Subcutaneous abdominal adipose tissue (tissue), 5 donors: ENCODE measurements at regions not wholly inside any gene's neighbourhood (a gene's known extent, or its start where the extent isn't known, plus 50 kb on each side); places are given as distances from the start of the nearest gene placed in this dataset.

ENCODE experiments used
- H3K27ac ChIP-seq: one replicate; pipeline ENCODE4 v1.7.0; 2013; ENCODE audit warnings: low read depth, mild to moderate bottlenecking, inconsistent platforms, low read length, moderate library complexity
- H3K27me3 ChIP-seq, 5 donors: one replicate each; pipeline ENCODE4 v1.7.0; 2013; ENCODE audit warnings: low read length in 5 of 5, inconsistent platforms in 1 of 5; ENCODE audit not compliant: control insufficient read depth in 5 of 5, insufficient read depth in 4 of 5
- H3K36me3 ChIP-seq, 5 donors: one replicate each; pipeline ENCODE4 v1.7.0; 2013; ENCODE audit warnings: low read length in 5 of 5; ENCODE audit not compliant: control insufficient read depth in 5 of 5, insufficient read depth in 5 of 5
- H3K4me1 ChIP-seq, 5 donors: one replicate each; pipeline ENCODE4 v1.7.0; 2013; ENCODE audit warnings: low read length in 5 of 5, mild to moderate bottlenecking in 3 of 5, moderate library complexity in 1 of 5; ENCODE audit not compliant: control insufficient read depth in 5 of 5, insufficient read depth in 5 of 5
- H3K4me3 ChIP-seq, 5 donors: one replicate each; pipeline ENCODE4 v1.7.0; 2013; ENCODE audit warnings: low read length in 5 of 5, low read depth in 1 of 5
- H3K9ac ChIP-seq, 5 donors: one replicate each; pipeline ENCODE4 v1.7.0; 2013; ENCODE audit warnings: low read length in 5 of 5, mild to moderate bottlenecking in 4 of 5, moderate library complexity in 3 of 5
- H3K9me3 ChIP-seq, 5 donors: one replicate each; pipeline ENCODE4 v1.7.0; 2013; ENCODE audit warnings: low read length in 5 of 5; ENCODE audit not compliant: control insufficient read depth in 5 of 5
- donor health status: healthy.
- donor health status: healthy.
- donor health status: healthy.
- donor health status: healthy.
- donor health status: healthy.

DNA sequence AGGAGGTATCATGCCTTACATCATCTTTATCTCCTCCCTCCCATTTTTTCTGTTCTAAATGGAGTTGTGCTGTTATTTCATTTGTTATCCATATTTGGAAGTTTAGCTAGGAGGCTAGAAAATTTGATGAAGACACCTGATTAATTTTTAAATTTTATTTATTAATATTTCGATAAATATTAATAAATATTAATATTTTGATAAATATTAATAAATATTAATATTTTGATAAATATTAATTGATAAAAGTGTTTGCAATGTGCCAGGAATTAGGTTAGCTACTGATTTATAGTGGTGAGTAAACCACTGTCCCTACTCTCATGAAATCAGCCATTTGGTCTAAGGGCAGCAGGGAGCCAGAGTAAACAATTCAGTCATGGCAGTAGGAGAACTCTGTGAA is 161.4 kb downstream of the GNAT3 start:
- H3K36me3 ChIP-seq = no peaks in the 10 kb centered on the region
- no peak overlapping the region for H3K9ac ChIP-seq
- no peaks in the 10 kb centered on the region for H3K27me3 ChIP-seq
- no peak overlapping the region for H3K4me3 ChIP-seq
- no peaks in the 10 kb centered on the region for H3K9me3 ChIP-seq
- H3K4me1 ChIP-seq = peaks cover 0 to 34% (median 28%) of the 10 kb centered on the region in 5 donors
- H3K27ac ChIP-seq = no peak overlapping the region

DNA sequence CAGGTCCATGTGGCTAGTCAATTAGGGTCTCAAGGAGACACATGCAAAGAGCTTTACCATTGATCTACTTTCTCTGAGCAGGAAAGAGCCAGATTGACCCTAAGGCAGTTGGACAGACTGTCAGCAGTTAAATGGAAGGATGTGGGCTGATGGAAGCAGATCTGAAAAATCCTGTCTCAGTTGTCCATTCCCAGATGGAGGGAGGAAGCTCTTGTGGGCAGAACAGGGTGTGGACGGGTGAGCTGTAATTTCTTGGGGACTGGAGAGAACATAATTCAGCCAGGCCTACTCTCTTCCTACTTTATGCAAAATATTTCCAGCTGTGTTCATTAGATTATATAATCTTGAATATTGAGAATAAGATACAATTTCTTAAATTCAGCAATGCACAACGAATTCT is 163.6 kb downstream of the GNAT3 start:
- Histone ChIP-seq H3K4me1 (peaks cover 0 to 34% (median 28%) of the 10 kb centered on the region in 5 donors), H3K27me3 (no peaks in the 10 kb centered on the region), H3K27ac (peak overlapping the region; percentile 87), H3K9ac (peak overlapping the region in 1 of 5 donors; percentile 1), H3K4me3 (no peak overlapping the region), H3K9me3 (no peaks in the 10 kb centered on the region), H3K36me3 (no peaks in the 10 kb centered on the region)

DNA sequence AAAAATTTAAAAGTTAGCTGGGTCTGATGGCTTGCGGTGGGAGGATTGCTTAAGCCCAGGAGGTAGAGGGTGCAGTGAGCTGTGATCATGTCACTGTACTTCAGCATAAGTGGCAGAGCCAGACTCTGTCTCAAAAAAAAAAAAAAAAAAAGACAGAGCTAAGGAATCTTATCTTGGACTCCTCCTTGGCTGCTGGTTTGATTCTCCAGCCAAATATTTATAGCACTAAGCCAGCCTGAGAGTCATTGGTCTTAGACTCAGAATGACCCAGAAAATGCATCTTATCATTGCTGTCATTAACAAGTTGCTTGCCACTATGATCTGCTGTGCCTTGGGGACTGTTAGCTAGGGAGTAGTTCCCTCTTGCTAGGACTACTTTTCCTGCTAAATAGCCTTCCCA is 164.7 kb downstream of the GNAT3 start:
- Histone ChIP-seq H3K27ac (peak overlapping the region; percentile 87), H3K9me3 (no peaks in the 10 kb centered on the region), H3K4me1 (peaks cover 0 to 34% (median 28%) of the 10 kb centered on the region in 5 donors), H3K36me3 (no peaks in the 10 kb centered on the region), H3K4me3 (no peak overlapping the region), H3K9ac (peak overlapping the region in 2 of 5 donors; percentile 1 to 41), H3K27me3 (no peaks in the 10 kb centered on the region)

DNA sequence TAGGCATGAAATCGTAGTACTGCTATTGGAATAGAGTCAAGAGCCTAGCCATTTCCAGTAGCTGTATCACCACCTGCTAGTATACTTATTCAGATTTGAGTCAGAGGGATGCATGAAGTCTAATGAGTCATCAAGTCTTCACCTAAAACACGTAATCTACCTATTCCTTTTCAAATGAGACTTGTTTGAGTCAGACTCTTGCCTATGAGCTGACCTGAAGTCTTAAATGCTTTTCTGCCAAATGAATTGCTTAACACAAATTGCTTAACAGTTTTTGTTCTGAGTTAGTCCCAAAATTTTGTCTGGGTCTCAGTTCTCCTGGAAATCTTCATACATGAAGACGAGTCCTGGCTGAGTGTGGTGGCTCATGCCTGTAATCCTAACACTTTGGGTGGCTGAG is 165.2 kb downstream of the GNAT3 start:
- Histone ChIP-seq H3K36me3 (no peaks in the 10 kb centered on the region), H3K4me3 (no peak overlapping the region), H3K9ac (peak overlapping the region in 2 of 5 donors; percentile 1 to 41), H3K27me3 (no peaks in the 10 kb centered on the region), H3K9me3 (no peaks in the 10 kb centered on the region), H3K27ac (peak overlapping the region; percentile 87), H3K4me1 (peaks cover 0 to 34% (median 28%) of the 10 kb centered on the region in 5 donors)

DNA sequence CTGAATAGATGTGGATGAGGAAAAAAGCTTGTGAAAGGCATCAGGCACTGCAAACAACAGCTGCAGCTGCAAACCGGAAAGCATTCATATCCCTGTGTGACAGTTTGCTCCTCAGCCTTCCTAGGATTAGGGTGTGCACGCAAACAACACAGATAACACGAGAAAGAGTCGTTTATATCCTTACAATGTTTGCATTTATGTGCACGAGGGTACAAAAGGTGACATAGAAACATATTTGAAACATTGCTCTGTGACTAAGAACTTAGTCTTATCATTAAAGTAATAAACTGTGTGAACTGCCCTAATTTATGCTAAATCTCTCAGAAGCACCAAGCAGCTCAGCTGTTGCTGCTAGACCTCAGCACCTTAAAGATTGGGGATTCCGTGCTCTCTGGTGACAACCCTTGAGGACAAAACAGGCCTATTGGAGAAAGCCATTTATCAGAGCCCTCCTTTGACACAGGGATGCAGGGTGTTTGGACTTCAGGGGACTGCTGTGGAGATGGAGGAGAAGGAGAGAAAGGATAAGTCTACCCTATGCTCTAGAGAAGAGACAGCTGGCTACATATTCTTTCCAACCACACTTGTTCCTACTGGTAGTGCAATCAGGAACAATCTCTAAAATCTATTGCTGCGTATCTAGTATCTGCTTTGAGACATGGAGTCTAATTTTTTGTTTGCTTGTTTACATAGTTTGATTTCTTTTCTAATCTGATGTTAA is 176.2 kb downstream of the GNAT3 start:
- Histone ChIP-seq H3K9me3 (no peaks in the 10 kb centered on the region), H3K36me3 (no peaks in the 10 kb centered on the region), H3K4me1 (peaks cover 0 to 22% (median 18%) of the 10 kb centered on the region in 5 donors), H3K4me3 (no peak overlapping the region), H3K27me3 (no peaks in the 10 kb centered on the region), H3K9ac (peak overlapping the region in 1 of 5 donors; percentile 16), H3K27ac (peak overlapping the region; percentile 10)

DNA sequence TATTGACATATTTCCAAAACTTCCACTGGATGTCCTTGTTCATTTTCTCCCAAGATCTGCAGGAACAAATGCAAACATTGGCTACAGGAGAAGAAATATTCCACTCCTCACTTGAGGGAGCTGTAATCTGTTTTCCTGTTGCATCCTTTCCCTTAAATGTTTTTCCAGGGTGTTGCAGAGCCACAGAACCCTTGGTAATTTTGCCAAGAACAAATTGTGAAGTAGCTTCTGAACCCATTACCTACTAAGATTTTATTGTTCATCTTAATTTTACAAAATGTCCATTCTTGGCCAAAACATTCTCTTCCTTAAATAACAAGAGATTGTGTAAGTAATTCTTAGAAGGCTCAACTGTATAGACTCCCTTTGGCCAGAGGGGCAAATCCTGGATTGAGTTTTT is 177.0 kb downstream of the GNAT3 start:
- H3K27ac ChIP-seq = peak overlapping the region; percentile 10
- no peaks in the 10 kb centered on the region for H3K9me3 ChIP-seq

DNA sequence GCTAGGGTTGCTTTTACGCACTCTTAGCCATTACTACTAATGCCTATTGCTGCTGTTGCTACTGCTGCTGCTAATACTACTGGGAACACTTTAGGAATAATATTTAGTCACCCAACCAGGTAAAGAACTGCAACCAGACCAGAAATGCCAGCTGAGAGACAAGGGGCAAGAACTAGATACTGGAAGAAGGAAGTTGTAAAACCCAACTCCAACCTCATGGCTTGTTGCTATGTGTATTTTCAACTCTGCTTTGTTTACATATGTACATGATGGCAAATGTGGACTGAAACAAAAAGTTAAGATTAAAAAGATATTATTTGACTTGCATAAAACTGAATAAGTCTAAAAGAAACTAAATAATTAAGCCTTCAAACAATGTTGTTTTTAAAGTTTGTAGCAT is 177.7 kb downstream of the GNAT3 start:
- H3K9me3 ChIP-seq = no peaks in the 10 kb centered on the region
- H3K27ac ChIP-seq = no peak overlapping the region
- no peak overlapping the region for H3K9ac ChIP-seq
- no peaks in the 10 kb centered on the region for H3K27me3 ChIP-seq
- H3K4me1 ChIP-seq = peaks cover 0 to 22% (median 18%) of the 10 kb centered on the region in 5 donors
- no peaks in the 10 kb centered on the region for H3K36me3 ChIP-seq
- H3K4me3 ChIP-seq = no peak overlapping the region

More for the DNA sequence above, 177.0 kb downstream of the GNAT3 start:
- Histone ChIP-seq H3K4me1 (peaks cover 0 to 22% (median 18%) of the 10 kb centered on the region in 5 donors), H3K36me3 (no peaks in the 10 kb centered on the region), H3K27me3 (no peaks in the 10 kb centered on the region), H3K9ac (peak overlapping the region in 1 of 5 donors; percentile 16), H3K4me3 (no peak overlapping the region)

DNA sequence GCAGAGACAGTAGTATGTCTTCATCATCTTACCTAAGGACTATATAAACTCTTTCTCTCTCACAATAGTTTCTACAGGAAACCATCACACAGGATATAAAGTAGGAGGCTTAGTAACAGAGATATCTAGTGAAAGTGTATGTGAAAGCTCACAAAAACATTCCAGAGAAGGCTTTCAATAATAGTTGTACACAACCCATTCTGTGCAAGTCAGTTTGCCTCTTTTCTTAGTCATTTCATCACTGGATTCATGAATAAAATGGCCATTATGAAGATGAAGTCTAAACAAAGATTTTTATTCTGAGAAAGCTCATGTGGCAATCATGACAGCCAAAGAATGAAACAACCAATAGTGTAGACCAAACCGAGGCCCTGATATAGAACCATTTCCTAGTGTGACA is 178.8 kb downstream of the GNAT3 start:
- no peak overlapping the region for H3K4me3 ChIP-seq
- H3K36me3 ChIP-seq = no peaks in the 10 kb centered on the region
- H3K27me3 ChIP-seq = no peaks in the 10 kb centered on the region
- H3K27ac ChIP-seq = no peak overlapping the region
- H3K4me1 ChIP-seq = peaks cover 0 to 22% (median 18%) of the 10 kb centered on the region in 5 donors
- H3K9me3 ChIP-seq = no peaks in the 10 kb centered on the region
- H3K9ac ChIP-seq = no peak overlapping the region

DNA sequence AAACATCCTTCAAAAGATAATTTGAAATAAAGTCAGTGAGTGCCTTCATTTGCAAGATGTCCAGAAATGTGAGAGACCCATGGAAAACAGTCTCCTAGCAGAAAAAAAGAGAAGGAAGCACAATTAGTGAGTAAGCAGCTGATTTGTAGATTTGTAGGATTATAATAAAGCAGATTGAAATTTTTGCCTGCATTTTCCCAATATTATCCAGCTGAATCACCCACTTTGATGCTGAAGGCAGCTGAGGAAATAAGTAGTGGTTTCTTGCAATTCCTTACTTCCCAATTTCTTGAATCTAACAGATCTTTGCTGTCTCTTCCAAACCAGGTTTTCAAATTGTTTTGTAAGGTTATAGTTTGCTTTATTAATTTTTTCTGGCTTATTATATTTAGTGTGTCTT is 181.4 kb downstream of the GNAT3 start:
- Histone ChIP-seq H3K36me3 (no peaks in the 10 kb centered on the region), H3K27me3 (no peaks in the 10 kb centered on the region), H3K4me3 (no peak overlapping the region), H3K9me3 (no peaks in the 10 kb centered on the region), H3K4me1 (peaks cover 0 to 15% (median 11%) of the 10 kb centered on the region in 5 donors), H3K27ac (no peak overlapping the region), H3K9ac (no peak overlapping the region)

DNA sequence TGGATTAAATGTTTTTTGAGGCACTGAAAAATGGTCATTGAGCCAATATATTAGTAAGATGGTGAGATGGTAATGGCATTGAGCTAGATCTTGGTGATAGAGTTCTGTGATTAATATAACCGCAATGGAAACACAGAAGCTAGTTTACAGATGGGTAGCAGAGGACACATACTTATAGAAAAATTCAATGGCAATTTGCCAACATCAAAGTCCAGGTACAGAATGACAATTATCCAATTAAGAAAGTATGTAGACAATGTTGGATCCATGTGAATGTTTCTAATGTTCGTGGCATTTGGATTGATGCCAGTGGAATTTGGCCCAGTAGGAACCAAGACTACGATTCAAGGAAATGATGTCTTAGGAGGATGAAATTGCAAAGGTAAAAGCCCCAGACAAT is 187.8 kb downstream of the GNAT3 start:
- peaks cover 0 to 7% (median 3%) of the 10 kb centered on the region in 5 donors for H3K4me1 ChIP-seq
- no peaks in the 10 kb centered on the region for H3K36me3 ChIP-seq
- H3K27ac ChIP-seq = no peak overlapping the region
- H3K9ac ChIP-seq = no peak overlapping the region
- no peaks in the 10 kb centered on the region for H3K9me3 ChIP-seq
- no peaks in the 10 kb centered on the region for H3K27me3 ChIP-seq
- H3K4me3 ChIP-seq = no peak overlapping the region
